ENCODE measurements at regions not wholly inside any gene's neighbourhood (a gene's known extent, or its start where the extent isn't known, plus 50 kb on each side); places are given as distances from the start of the nearest gene placed in this dataset.

GRCh38 chr1:58944439-58944838, 160.6 kb upstream of the JUN start:
- TF ChIP-seq CTCF (conservative IDR thresholded peaks at IDR 0.05; ENCODE audit: low read depth, low read length) = no peak
- no peak for TF ChIP-seq EZH2 (IDR thresholded peaks at IDR 0.05; ENCODE audit: borderline replicate concordance, low read depth, low read length, poor library complexity, severe bottlenecking)

Measured in A673 (cell line).